A673 (cell line): ENCODE measurements at regions not wholly inside any gene's neighbourhood (a gene's known extent, or its start where the extent isn't known, plus 50 kb on each side); places are given as distances from the start of the nearest gene placed in this dataset.

Source experiments
- BruUV-seq: library from RNA; stranded (reverse); fragments of 400-500 nt; replicated peaks from 2 replicates; lab custom pipeline; 2021; lab: Mats Ljungman, UMichigan
- CTCF ChIA-PET: fragments of 300-600 bp; sonication (Branson Sonifier 250); formaldehyde crosslinking; loops from one replicate; lab custom pipeline; 2022; ENCODE audit warnings: antibody characterized with exemption; lab: Charles Lee
- POLR2A ChIA-PET: fragments of 300-600 bp; sonication (Branson Sonifier 250); formaldehyde crosslinking; loops from one replicate; lab custom pipeline; 2022; ENCODE audit warnings: antibody characterized with exemption; ENCODE audit not compliant: low non-redundant PET; lab: Charles Lee
- DNase-seq: peaks from one replicate; pipeline ENCODE4 v3.0.0-alpha.2; 2015; ENCODE audit warnings: low spot score
- H3K27ac ChIP-seq: fragments of 200-600 bp; sonication (generic); 2 replicates; pipeline ENCODE4 v1.5.1; 2016; ENCODE audit warnings: mixed run types, low read depth, mild to moderate bottlenecking, mixed read lengths, antibody characterized with exemption, low read length; ENCODE audit not compliant: poor library complexity, severe bottlenecking
- H3K27me3 ChIP-seq: fragments of 200-600 bp; sonication (generic); replicated peaks from 2 replicates; pipeline ENCODE4 v1.6.1; 2017; ENCODE audit warnings: mixed run types, low read depth, mild to moderate bottlenecking, mixed read lengths, antibody characterized with exemption, low read length; ENCODE audit not compliant: insufficient read depth, poor library complexity
- H3K36me3 ChIP-seq: fragments of 200-600 bp; sonication (generic); 2 replicates; pipeline ENCODE4 v1.6.1; 2016; ENCODE audit warnings: mixed run types, mild to moderate bottlenecking, mixed read lengths, antibody characterized with exemption, low read length; ENCODE audit not compliant: insufficient read depth, poor library complexity, severe bottlenecking
- H3K4me1 ChIP-seq: fragments of 200-600 bp; sonication (generic); 2 replicates; pipeline ENCODE4 v1.6.1; 2017; ENCODE audit warnings: mixed run types, mild to moderate bottlenecking, mixed read lengths, antibody characterized with exemption, low read length; ENCODE audit not compliant: insufficient read depth, poor library complexity, severe bottlenecking
- H3K4me3 ChIP-seq: fragments of 200-600 bp; sonication (generic); 2 replicates; pipeline ENCODE4 v1.5.1; 2016; ENCODE audit warnings: low read depth, mixed run types, mild to moderate bottlenecking, mixed read lengths, low read length; ENCODE audit not compliant: poor library complexity, severe bottlenecking
- H3K9me3 ChIP-seq: fragments of 200-600 bp; sonication (generic); 2 replicates; pipeline ENCODE4 v1.6.1; 2016; ENCODE audit warnings: mixed run types, low read depth, mild to moderate bottlenecking, mixed read lengths, antibody characterized with exemption, low read length; ENCODE audit not compliant: poor library complexity, severe bottlenecking
- CTCF ChIP-seq: fragments of 300-800, 200-600 bp; sonication (generic); conservative IDR thresholded peaks from 2 replicates; pipeline ENCODE4 v1.5.1; 2017; ENCODE audit warnings: low read depth, mild to moderate bottlenecking, antibody characterized with exemption, low read length, moderate library complexity, mixed read lengths
- EZH2 ChIP-seq: fragments of 200-600 bp; sonication (generic); IDR thresholded peaks from 2 replicates; pipeline ENCODE4 v1.6.1; 2017; ENCODE audit warnings: borderline replicate concordance, low read depth, mild to moderate bottlenecking, mixed read lengths, antibody characterized with exemption, low read length; ENCODE audit not compliant: poor library complexity, severe bottlenecking
- intact Hi-C: fragments of 100-400 bp; cut with micrococcal nuclease; formaldehyde crosslinking; loops from one replicate; pipeline ENCODE4 v1.10.0; 2022; ENCODE audit not compliant: unreplicated experiment

- Histone ChIP-seq H3K4me1 (no peaks in the 10 kb centered on the region), H3K4me3 (no peak overlapping the region), H3K9me3 (no peaks in the 10 kb centered on the region), H3K27me3 (peaks cover 3% of the 10 kb centered on the region), H3K27ac (no peak overlapping the region), H3K36me3 (no peaks in the 10 kb centered on the region)
- TF ChIP-seq EZH2 (no peak), CTCF (no peak)
- BruUV-seq, result no TSS peak
- POLR2A ChIA-PET, result no interaction called here
- DNase-seq, result no peak
- CTCF ChIA-PET, result no interaction called here
- intact Hi-C loops, result no loop called here
These were observed 152.0 kb upstream of the SLC28A3 start for GRCh38 chr9:84492366-84493159.

- Histone ChIP-seq H3K9me3 (no peaks in the 10 kb centered on the region), H3K27ac (no peak overlapping the region), H3K27me3 (peaks cover 3% of the 10 kb centered on the region), H3K4me1 (no peaks in the 10 kb centered on the region), H3K36me3 (no peaks in the 10 kb centered on the region), H3K4me3 (no peak overlapping the region)
- ChIA-PET CTCF (no interaction called here), POLR2A (no interaction called here)
- no TSS peak for BruUV-seq
- no peak for DNase-seq
- intact Hi-C loops, result no loop called here
- TF ChIP-seq EZH2 (no peak), CTCF (no peak)
These were observed 152.9 kb upstream of the SLC28A3 start for GRCh38 chr9:84493284-84493947.

DNA sequence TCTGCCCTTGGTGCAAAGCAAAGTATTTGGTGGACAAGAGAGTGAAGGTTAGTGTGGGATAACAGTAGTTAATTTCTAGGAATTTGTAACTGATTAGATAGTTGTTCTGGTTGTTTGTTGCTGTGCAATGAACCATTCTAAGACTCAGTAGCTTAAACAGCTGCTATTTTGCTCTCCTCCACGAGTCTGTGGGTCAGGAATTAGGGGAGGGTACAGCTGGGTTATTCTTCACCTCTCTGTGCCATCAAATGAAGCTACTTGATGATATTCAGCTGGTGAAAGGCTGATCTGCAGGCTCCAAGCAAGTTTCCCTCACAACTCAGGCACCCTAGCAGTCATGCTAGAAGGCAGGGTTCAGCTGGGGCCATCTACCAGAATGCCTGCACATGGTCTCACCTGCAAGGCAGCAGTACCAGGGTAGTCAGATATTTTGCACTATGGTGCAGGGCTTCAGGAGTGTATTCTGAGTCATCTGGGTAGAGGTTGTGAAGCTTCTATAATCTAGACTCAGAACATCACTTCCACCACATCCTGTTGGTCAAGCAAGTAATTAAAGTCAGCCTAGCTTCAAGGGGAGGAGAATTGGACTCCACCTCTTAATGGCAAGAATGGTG lies 159.5 kb upstream of the SLC28A3 start:
- no TSS peak for BruUV-seq
- ChIA-PET POLR2A (interaction anchor here (0.5 kb wide), 1 partner anchor 23 kb away, joined by 3 read pairs; no protein-coding TSS in a partner anchor), CTCF (no interaction called here)
- no peaks in the 10 kb centered on the region for H3K36me3 ChIP-seq
- peaks cover 3% of the 10 kb centered on the region for H3K27me3 ChIP-seq
- no peaks in the 10 kb centered on the region for H3K9me3 ChIP-seq
- intact Hi-C loops, result no loop called here
- no peak for DNase-seq
- no peak for TF ChIP-seq CTCF
- TF ChIP-seq EZH2, result no peak
- H3K27ac ChIP-seq, result no peak overlapping the region
- no peaks in the 10 kb centered on the region for H3K4me1 ChIP-seq
- no peak overlapping the region for H3K4me3 ChIP-seq
